AG04449 (cell line): ENCODE measurements at regions not wholly inside any gene's neighbourhood (a gene's known extent, or its start where the extent isn't known, plus 50 kb on each side); places are given as distances from the start of the nearest gene placed in this dataset.
A peak's percentile ranks its signal among the peaks of the same experiment; 100 is the strongest.

Experiments
- CTCF ChIA-PET: fragments of 350-600 bp; formaldehyde crosslinking; extraction: SDS; loops from one replicate; lab custom pipeline; 2021; ENCODE audit warnings: antibody characterized with exemption; lab: Yijun Ruan, JAX
- POLR2A ChIA-PET: fragments of 400-600, 350-600 bp; formaldehyde crosslinking; extraction: SDS; loops from one replicate; lab custom pipeline; 2020; ENCODE audit warnings: antibody characterized with exemption, inconsistent platforms; lab: Yijun Ruan, JAX
- DNase-seq: peaks from one replicate; pipeline ENCODE4 v3.0.0-alpha.2; 2010; ENCODE audit warnings: low read depth, low spot score
- H3K4me3 ChIP-seq: 2 replicates; pipeline ENCODE4 v1.5.1; 2011; ENCODE audit warnings: low read depth, mild to moderate bottlenecking, control low read depth, low read length
- TF ChIP-seq, protein P1 (sequence below): IDR thresholded peaks from one replicate; pipeline ENCODE4 v1.5.1; 2011; ENCODE audit warnings: mild to moderate bottlenecking, moderate library complexity, low read length, control low read depth, inconsistent platforms; ENCODE audit not compliant: insufficient read depth; ENCODE audit errors: missing control alignments

DNA sequence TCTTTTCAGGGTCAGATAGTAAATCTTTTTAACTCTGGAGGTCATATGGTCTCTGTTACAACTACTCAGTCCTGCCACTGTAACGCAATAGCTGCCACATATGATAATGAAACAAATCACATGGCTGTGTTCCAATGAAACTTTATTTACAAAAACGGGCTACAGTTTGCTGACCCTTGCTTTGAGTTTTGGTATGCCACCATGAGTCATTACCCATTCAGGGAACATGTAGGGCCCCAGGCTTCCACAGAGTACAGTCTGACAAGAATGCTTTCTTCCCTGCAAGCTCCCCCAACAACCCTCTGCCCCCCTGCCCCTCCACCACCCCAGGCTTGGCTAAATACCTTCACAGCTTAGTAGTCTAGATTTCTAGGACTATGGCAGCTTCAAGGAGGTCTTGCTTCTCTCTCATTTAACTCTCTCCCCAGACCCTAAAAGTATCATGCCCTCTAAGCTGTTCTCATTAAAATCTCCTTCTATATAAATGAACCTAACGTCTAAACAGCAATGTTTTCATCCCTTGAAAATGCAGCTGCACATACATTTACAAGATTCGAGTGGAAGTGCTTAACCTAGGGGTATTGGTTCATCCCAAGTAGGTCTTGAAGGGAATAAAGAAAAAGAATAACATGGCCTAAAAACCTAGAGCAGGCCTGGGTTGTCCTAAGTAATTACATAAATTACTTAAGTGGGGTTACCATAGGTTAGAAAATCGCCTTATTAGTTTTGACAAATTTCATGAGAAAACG lies 117.8 kb upstream of the PRICKLE2 start:
- no peak overlapping the region for H3K4me3 ChIP-seq
- peak; percentile 76 for DNase-seq
- TF ChIP-seq, protein P1, sequence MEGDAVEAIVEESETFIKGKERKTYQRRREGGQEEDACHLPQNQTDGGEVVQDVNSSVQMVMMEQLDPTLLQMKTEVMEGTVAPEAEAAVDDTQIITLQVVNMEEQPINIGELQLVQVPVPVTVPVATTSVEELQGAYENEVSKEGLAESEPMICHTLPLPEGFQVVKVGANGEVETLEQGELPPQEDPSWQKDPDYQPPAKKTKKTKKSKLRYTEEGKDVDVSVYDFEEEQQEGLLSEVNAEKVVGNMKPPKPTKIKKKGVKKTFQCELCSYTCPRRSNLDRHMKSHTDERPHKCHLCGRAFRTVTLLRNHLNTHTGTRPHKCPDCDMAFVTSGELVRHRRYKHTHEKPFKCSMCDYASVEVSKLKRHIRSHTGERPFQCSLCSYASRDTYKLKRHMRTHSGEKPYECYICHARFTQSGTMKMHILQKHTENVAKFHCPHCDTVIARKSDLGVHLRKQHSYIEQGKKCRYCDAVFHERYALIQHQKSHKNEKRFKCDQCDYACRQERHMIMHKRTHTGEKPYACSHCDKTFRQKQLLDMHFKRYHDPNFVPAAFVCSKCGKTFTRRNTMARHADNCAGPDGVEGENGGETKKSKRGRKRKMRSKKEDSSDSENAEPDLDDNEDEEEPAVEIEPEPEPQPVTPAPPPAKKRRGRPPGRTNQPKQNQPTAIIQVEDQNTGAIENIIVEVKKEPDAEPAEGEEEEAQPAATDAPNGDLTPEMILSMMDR: no peak
- CTCF ChIA-PET: interaction anchor here (0.8 to 2.8 kb wide), 5 partner anchors 9 to 319 kb away, joined by 3 to 10 read pairs (median 3); no protein-coding TSS in a partner anchor
- POLR2A ChIA-PET: interaction anchor here (0.7 to 1.4 kb wide), 3 partner anchors 21 to 77 kb away, joined by 3 to 5 read pairs (median 4); no protein-coding TSS in a partner anchor

DNA sequence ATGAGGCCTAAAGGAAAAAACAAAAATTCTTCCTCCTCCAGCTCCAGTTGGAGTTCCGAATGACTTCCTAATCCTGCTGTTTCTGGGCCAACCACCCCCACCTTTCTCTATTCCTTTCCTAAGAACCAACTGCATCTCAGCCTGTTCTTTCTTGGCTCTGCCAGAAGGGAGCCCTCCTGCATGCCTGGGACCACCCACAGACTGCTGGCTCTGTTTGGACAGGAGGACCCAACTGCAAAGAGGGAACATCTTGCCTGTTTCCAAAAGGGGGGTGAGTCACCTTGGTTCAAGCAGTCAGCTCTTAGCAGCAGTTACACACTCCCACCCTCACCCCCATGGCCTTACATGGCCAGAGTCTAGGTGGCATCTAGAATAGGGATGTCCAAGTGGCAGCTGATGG lies 116.0 kb upstream of the PRICKLE2 start:
- ChIA-PET CTCF (interaction anchor here (0.8 to 1.2 kb wide), 4 partner anchors 10 to 317 kb away, joined by 3 to 4 read pairs (median 3); no protein-coding TSS in a partner anchor), POLR2A (interaction anchor here (1.0 kb wide), 1 partner anchor 75 kb away, joined by 4 read pairs; no protein-coding TSS in a partner anchor)
- TF ChIP-seq, protein P1: no peak
- no peak overlapping the region for H3K4me3 ChIP-seq
- DNase-seq: no peak

DNA sequence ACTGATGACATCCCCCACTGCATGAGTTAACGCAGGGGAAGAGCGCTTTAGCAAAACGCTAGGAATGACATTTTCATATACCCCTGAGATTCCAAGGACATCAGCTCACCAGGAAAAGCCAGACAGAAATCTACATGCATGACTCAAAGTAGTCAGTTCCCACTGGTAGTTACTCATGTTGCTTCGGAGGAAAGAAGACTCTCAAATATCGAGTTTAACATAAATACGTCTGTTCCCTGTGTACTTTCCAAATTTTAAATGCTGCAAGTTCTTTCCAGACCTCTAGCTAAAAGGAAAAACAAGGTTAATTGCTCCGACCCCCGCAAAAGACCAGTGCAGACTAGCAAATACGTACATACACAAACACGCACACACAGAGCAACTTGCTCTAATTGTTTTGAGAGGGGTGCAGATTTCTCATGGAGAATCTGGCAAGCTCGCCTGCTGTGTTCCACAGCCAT lies 115.4 kb upstream of the PRICKLE2 start:
- TF ChIP-seq, protein P1: no peak
- POLR2A ChIA-PET: interaction anchor here (0.6 to 1.0 kb wide), 3 partner anchors 19 to 81 kb away, joined by 3 to 4 read pairs (median 3); no protein-coding TSS in a partner anchor
- peak; percentile 64 for DNase-seq
- no peak overlapping the region for H3K4me3 ChIP-seq
- CTCF ChIA-PET: interaction anchor here (0.8 to 1.2 kb wide), 4 partner anchors 9 to 317 kb away, joined by 3 to 4 read pairs (median 3); no protein-coding TSS in a partner anchor

DNA sequence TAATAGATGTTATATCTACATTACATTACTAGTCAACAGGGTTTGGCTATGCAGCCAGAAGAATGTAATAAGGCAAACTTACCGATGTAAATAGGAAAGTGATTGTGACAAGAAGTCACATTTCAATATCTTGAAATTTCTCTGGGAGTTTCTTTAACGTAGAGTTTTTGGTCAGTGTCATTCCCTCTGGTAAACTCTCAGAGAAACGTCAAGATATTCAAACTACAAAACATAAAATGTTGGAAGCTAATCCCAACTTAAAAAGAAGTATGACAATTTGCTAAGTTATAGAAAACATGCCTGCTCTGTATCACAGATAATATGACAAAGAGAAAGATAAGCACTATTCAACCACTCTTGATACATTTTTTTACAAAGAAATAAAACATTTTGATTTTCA lies 111.2 kb upstream of the PRICKLE2 start:
- H3K4me3 ChIP-seq: no peak overlapping the region
- no peak for DNase-seq
- CTCF ChIA-PET: no interaction called here
- POLR2A ChIA-PET: no interaction called here
- TF ChIP-seq, protein P1: no peak

DNA sequence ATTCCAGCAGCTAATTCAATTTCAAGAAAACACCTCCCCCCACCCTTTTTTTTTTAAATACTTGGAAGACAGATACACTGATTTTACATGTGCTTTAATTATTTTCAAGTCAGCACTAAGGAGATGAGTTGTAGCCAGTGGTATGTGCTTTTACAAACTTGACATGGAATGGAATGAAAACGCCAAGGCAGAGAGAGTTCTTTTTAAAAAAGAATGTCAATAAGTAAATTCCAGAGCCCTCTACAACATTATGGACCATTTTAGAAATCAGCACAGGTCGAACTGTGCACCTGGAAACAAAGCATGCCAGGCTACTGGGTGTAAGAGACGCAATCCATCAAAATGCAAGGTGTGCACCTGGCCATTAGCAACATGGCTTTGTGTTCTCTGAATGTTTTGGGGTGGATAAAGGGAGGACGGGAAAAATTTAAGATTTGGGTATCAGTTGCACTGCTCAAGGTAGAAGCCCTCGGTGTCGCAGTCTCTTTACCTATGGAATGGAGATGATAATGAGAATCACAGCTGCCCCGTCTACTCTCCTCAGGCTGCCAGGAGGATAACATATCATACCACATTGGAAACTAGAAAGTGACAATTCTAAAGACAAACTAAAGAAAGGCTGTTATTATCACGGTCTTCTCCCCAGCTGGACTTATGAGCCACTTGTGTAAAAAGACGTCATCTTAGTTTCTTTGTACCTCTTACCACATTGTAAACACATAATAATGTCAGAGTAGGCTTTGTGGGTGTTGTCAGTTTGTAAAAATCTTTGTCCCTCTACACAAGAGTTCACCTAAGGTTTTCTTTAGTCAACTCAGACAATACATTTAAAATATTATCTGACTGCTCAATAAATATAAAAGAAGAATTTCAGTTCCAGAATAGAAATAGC lies 107.4 kb upstream of the PRICKLE2 start:
- POLR2A ChIA-PET: no interaction called here
- CTCF ChIA-PET: interaction anchor here (1.0 to 2.9 kb wide), 4 partner anchors 11 to 309 kb away, joined by 3 to 10 read pairs (median 4); partner anchors contain the start of genes PRICKLE2 and PSMD6

More for the DNA sequence above, 107.4 kb upstream of the PRICKLE2 start:
- peak; percentile 69 for DNase-seq
- H3K4me3 ChIP-seq: no peak overlapping the region
- TF ChIP-seq, protein P1: no peak
